Pulmonary artery endothelial cell (primary cell): ENCODE measurements at regions not wholly inside any gene's neighbourhood (a gene's known extent, or its start where the extent isn't known, plus 50 kb on each side); places are given as distances from the start of the nearest gene placed in this dataset.

ENCODE experiments used
- DNase-seq: peaks from one replicate; pipeline ENCODE4 v3.0.0-alpha.2; 2011; ENCODE audit warnings: low read depth, low spot score

GRCh38 chr14:95466506-95466905, 49.9 kb downstream of the SYNE3 start:
- DNase-seq: no peak

GRCh38 chr14:95465936-95466335, 50.5 kb downstream of the SYNE3 start:
- DNase-seq: no peak

GRCh38 chr14:95465358-95465757, 51.1 kb downstream of the SYNE3 start:
- no peak for DNase-seq

- DNase-seq: no peak
Measured at GRCh38 chr14:95464514-95464913, 51.9 kb downstream of the SYNE3 start.

- DNase-seq: no peak
Measured at GRCh38 chr14:95464103-95464502, 52.3 kb downstream of the SYNE3 start.

- DNase-seq: peak; percentile 33
Measured at GRCh38 chr14:95463171-95463901, 53.1 kb downstream of the SYNE3 start.

GRCh38 chr14:95462491-95462890, 54.0 kb downstream of the SYNE3 start:
- DNase-seq: no peak

- DNase-seq: peak; percentile 33
Measured at GRCh38 chr14:95460647-95461478, 55.6 kb downstream of the SYNE3 start.

GRCh38 chr14:95458906-95459305, 57.5 kb downstream of the SYNE3 start:
- DNase-seq: no peak

GRCh38 chr14:95458459-95458858, 58.0 kb downstream of the SYNE3 start:
- DNase-seq: no peak

- no peak for DNase-seq
Measured at GRCh38 chr14:95456281-95456680, 60.2 kb downstream of the SYNE3 start.

- no peak for DNase-seq
Measured at GRCh38 chr14:95455246-95455645, 61.2 kb downstream of the SYNE3 start.

- DNase-seq: no peak
Measured at GRCh38 chr14:95453713-95453980, 62.8 kb downstream of the SYNE3 start.

- no peak for DNase-seq
Measured at GRCh38 chr14:95452893-95453712, 63.3 kb downstream of the SYNE3 start.

- DNase-seq: no peak
Measured at GRCh38 chr14:95452176-95452892, 64.1 kb downstream of the SYNE3 start.

- DNase-seq: no peak
Measured at GRCh38 chr14:95449131-95449530, 67.3 kb downstream of the SYNE3 start.

- DNase-seq: no peak
Measured at GRCh38 chr14:95446470-95446869, 70.0 kb downstream of the SYNE3 start.

GRCh38 chr14:95445676-95446075, 70.8 kb downstream of the SYNE3 start:
- no peak for DNase-seq

GRCh38 chr14:95445161-95445560, 71.3 kb downstream of the SYNE3 start:
- no peak for DNase-seq

- DNase-seq: no peak
Measured at GRCh38 chr14:95444132-95445129, 72.0 kb downstream of the SYNE3 start.
